HG03159 (cell line): ENCODE measurements at regions not wholly inside any gene's neighbourhood (a gene's known extent, or its start where the extent isn't known, plus 50 kb on each side); places are given as distances from the start of the nearest gene placed in this dataset.
A peak's percentile ranks its signal among the peaks of the same experiment; 100 is the strongest.

ENCODE experiments used
- ATAC-seq: cut with Tn5 transposase; IDR thresholded peaks from one replicate; pipeline ENCODE4 v1.9.1; 2021; ENCODE audit warnings: mild to moderate bottlenecking, moderate library complexity; ENCODE audit not compliant: unreplicated experiment

GRCh38 chr18:42184685-42185477 is 229.8 kb downstream of the PIK3C3 start:
- no peak for ATAC-seq

- no peak for ATAC-seq
Measured at GRCh38 chr18:42185486-42185885, 230.5 kb downstream of the PIK3C3 start.

GRCh38 chr18:42187611-42188380 is 232.8 kb downstream of the PIK3C3 start:
- peak; percentile 67 for ATAC-seq

GRCh38 chr18:42190643-42191042 is 235.6 kb downstream of the PIK3C3 start:
- no peak for ATAC-seq

- ATAC-seq = no peak
Measured at GRCh38 chr18:42192251-42193248, 237.5 kb downstream of the PIK3C3 start.

- no peak for ATAC-seq
Measured at GRCh38 chr18:42196651-42197050, 241.6 kb downstream of the PIK3C3 start.

- ATAC-seq = no peak
Measured at GRCh38 chr18:42201137-42201536, 246.1 kb downstream of the PIK3C3 start.

- ATAC-seq = no peak
Measured at GRCh38 chr18:42211201-42211600, 256.2 kb downstream of the PIK3C3 start.

GRCh38 chr18:42222557-42222956 is 267.5 kb downstream of the PIK3C3 start:
- ATAC-seq = no peak

GRCh38 chr18:42228581-42228980 is 273.5 kb downstream of the PIK3C3 start:
- no peak for ATAC-seq

GRCh38 chr18:42229211-42230210 is 274.5 kb downstream of the PIK3C3 start:
- ATAC-seq = peak; percentile 99

- no peak for ATAC-seq
Measured at GRCh38 chr18:42230636-42231035, 275.6 kb downstream of the PIK3C3 start.

- no peak for ATAC-seq
Measured at GRCh38 chr18:42231284-42231683, 276.2 kb downstream of the PIK3C3 start.

- ATAC-seq = no peak
Measured at GRCh38 chr18:42231796-42232195, 276.8 kb downstream of the PIK3C3 start.

GRCh38 chr18:42233908-42234307 is 278.9 kb downstream of the PIK3C3 start:
- no peak for ATAC-seq

GRCh38 chr18:42242758-42243157 is 287.7 kb downstream of the PIK3C3 start:
- no peak for ATAC-seq

GRCh38 chr18:42245137-42245536 is 290.1 kb downstream of the PIK3C3 start:
- ATAC-seq = no peak

- no peak for ATAC-seq
Measured at GRCh38 chr18:42255908-42256765, 301.1 kb downstream of the PIK3C3 start.
